ENCODE measurements at regions not wholly inside any gene's neighbourhood (a gene's known extent, or its start where the extent isn't known, plus 50 kb on each side); places are given as distances from the start of the nearest gene placed in this dataset.

DNA sequence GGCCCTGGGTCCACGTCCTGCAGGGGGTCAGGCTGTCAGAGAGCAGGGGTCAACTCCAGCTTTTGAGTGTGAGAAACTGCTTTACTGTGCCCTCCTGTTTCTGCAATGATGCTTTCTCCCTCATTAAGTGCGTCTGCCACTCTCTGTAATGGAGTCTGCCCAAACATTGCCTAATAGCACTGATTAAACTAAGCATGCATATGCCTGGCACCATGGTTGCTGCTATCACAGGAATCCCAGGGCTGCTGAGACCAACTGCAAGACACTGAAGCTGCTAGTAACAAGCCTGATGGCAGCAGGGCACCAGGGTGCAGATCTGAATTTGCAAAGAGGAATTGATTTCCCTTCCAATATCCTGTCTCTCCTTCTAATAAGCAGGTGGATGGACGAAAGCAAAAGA is 125.3 kb downstream of the SLC24A2 start:
- Histone ChIP-seq H2BK20ac (ENCODE audit: low read depth, low read length, poor library complexity, severe bottlenecking) (no peak overlapping the region), H3K79me2 (ENCODE audit: insufficient read depth, low read length) (no peaks in the 10 kb centered on the region), H2BK15ac (ENCODE audit: low read depth, low read length) (no peak overlapping the region), H3K9ac (ENCODE audit: extremely low read depth, insufficient read length, low read length) (no peak overlapping the region), H3K9me3 (ENCODE audit: control insufficient read depth, low read depth, low read length) (no peaks in the 10 kb centered on the region), H3K14ac (ENCODE audit: insufficient read depth, low read length) (peak overlapping the region; percentile 16; the same call in 1 of the 2 replicates), H3K4me1 (ENCODE audit: insufficient read depth, low read length) (no peaks in the 10 kb centered on the region), H4K91ac (ENCODE audit: insufficient read length, low read depth, low read length) (no peak overlapping the region), H2BK5ac (ENCODE audit: insufficient read length, low read length) (no peak overlapping the region), H3K23ac (ENCODE audit: insufficient read length, low read depth, low read length) (no peak overlapping the region), H3K27me3 (ENCODE audit: insufficient read depth, low read length) (no peaks in the 10 kb centered on the region), H2BK120ac (ENCODE audit: low read depth, low read length, poor library complexity, severe bottlenecking) (no peak overlapping the region), H2AFZ (ENCODE audit: low read length) (no peak overlapping the region), H3K27ac (ENCODE audit: insufficient read length, low read depth, low read length) (no peak overlapping the region), H3K18ac (ENCODE audit: insufficient read length, low read depth, low read length) (no peak overlapping the region), H2BK12ac (ENCODE audit: insufficient read length, low read depth, low read length) (no peak overlapping the region), H2AK5ac (ENCODE audit: insufficient read length, low read length) (no peak overlapping the region), H3K56ac (ENCODE audit: insufficient read length, low read depth, low read length) (no peak overlapping the region), H3K4me2 (ENCODE audit: insufficient read depth, insufficient read length, low read length) (no peak overlapping the region), H4K5ac (ENCODE audit: insufficient read length, low read depth, low read length) (no peak overlapping the region), H3K4ac (ENCODE audit: low read depth, low read length) (no peak overlapping the region), H4K8ac (replicated peaks; ENCODE audit: insufficient read length, low read depth, low read length) (no peak overlapping the region), H3K79me1 (ENCODE audit: insufficient read depth, low read depth, low read length, poor library complexity, severe bottlenecking) (no peaks in the 10 kb centered on the region), H3K23me2 (ENCODE audit: insufficient read length, low read depth, low read length, poor library complexity, severe bottlenecking) (no peaks in the 10 kb centered on the region), H4K20me1 (ENCODE audit: control insufficient read depth, insufficient read depth, insufficient read length) (no peaks in the 10 kb centered on the region), H3T11ph (ENCODE audit: low read length) (no peak overlapping the region)
- no peaks in the 10 kb centered on the region for H3K27me3 Mint-ChIP-seq (ENCODE audit: low read depth)
- H3K9me3 Mint-ChIP-seq, result no peaks in the 10 kb centered on the region
- H3K36me3 Mint-ChIP-seq (ENCODE audit: insufficient read depth in 1 of 3, low read depth in 3 of 3), result peaks cover 0 to 2% (median 0%) of the 10 kb centered on the region in 3 experiments; a peak in 1 of 7 replicates
- WGBS (ENCODE audit: extremely low coverage, insufficient read length, low lambda C conversion rate), result no CpG with 5 or more reads among the region's 3 CpGs
- no peak overlapping the region for H3K4me3 Mint-ChIP-seq
- TF ChIP-seq, protein P1, sequence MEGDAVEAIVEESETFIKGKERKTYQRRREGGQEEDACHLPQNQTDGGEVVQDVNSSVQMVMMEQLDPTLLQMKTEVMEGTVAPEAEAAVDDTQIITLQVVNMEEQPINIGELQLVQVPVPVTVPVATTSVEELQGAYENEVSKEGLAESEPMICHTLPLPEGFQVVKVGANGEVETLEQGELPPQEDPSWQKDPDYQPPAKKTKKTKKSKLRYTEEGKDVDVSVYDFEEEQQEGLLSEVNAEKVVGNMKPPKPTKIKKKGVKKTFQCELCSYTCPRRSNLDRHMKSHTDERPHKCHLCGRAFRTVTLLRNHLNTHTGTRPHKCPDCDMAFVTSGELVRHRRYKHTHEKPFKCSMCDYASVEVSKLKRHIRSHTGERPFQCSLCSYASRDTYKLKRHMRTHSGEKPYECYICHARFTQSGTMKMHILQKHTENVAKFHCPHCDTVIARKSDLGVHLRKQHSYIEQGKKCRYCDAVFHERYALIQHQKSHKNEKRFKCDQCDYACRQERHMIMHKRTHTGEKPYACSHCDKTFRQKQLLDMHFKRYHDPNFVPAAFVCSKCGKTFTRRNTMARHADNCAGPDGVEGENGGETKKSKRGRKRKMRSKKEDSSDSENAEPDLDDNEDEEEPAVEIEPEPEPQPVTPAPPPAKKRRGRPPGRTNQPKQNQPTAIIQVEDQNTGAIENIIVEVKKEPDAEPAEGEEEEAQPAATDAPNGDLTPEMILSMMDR (conservative IDR thresholded peaks at IDR 0.05), result no peak
- DNase-seq, result no peak
- H3K27ac Mint-ChIP-seq, result no peak overlapping the region
- peaks cover 13 to 17% of the 10 kb centered on the region in 2 experiments for H3K4me1 Mint-ChIP-seq
